ENCODE measurements at regions not wholly inside any gene's neighbourhood (a gene's known extent, or its start where the extent isn't known, plus 50 kb on each side); places are given as distances from the start of the nearest gene placed in this dataset.

- DNase-seq (ENCODE audit: low spot score), result peak; percentile 18
- no peak for TF ChIP-seq CTCF (conservative IDR thresholded peaks at IDR 0.05; ENCODE audit: low read depth)
- no peak overlapping the region for H3K27ac ChIP-seq
- ChIA-PET POLR2A (ENCODE audit: low non-redundant PET) (no interaction called here), CTCF (no interaction called here)
Observed at GRCh38 chr13:74444864-74445479, 310.8 kb upstream of the KLF12 start.

GRCh38 chr13:74444161-74444571, 310.0 kb upstream of the KLF12 start:
- peak overlapping the region; percentile 18; the same call in 1 of the 2 replicates for H3K27ac ChIP-seq
- no peak for TF ChIP-seq CTCF (conservative IDR thresholded peaks at IDR 0.05; ENCODE audit: low read depth)
- peak; percentile 52 for DNase-seq (ENCODE audit: low spot score)
- ChIA-PET CTCF (no interaction called here), POLR2A (ENCODE audit: low non-redundant PET) (interaction anchor here (0.6 kb wide), 1 partner anchor 664 kb away, joined by 3 read pairs; no protein-coding TSS in a partner anchor)

GRCh38 chr13:74443631-74444030, 309.4 kb upstream of the KLF12 start:
- DNase-seq (ENCODE audit: low spot score), result peak; percentile 72
- no peak for TF ChIP-seq CTCF (conservative IDR thresholded peaks at IDR 0.05; ENCODE audit: low read depth)
- POLR2A ChIA-PET (ENCODE audit: low non-redundant PET), result interaction anchor here (0.6 kb wide), 1 partner anchor 664 kb away, joined by 3 read pairs; no protein-coding TSS in a partner anchor
- CTCF ChIA-PET, result no interaction called here
- no peak overlapping the region for H3K27ac ChIP-seq

DNA sequence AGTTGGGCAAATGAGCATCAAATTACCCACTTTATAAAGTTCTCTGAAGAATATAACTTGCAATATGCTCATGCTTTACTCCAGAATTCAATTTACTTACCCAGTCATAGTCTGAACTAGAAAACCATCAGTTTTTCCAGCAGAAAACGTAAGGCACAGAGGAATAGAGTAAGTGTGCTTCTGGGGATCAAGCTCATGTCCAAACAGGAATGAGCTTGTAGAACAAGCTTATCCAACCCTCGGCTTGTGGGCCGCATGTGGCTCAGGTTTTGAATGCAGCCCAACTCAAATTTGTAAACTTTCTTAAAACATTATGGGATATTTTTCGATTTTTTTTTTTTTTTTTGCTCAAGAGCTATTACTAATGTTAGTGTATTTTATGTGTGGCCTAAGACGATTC, 308.5 kb upstream of the KLF12 start:
- ChIA-PET CTCF (no interaction called here), POLR2A (ENCODE audit: low non-redundant PET) (no interaction called here)
- H3K27ac ChIP-seq, result no peak overlapping the region
- no peak for DNase-seq (ENCODE audit: low spot score)
- no peak for TF ChIP-seq CTCF (conservative IDR thresholded peaks at IDR 0.05; ENCODE audit: low read depth)

DNA sequence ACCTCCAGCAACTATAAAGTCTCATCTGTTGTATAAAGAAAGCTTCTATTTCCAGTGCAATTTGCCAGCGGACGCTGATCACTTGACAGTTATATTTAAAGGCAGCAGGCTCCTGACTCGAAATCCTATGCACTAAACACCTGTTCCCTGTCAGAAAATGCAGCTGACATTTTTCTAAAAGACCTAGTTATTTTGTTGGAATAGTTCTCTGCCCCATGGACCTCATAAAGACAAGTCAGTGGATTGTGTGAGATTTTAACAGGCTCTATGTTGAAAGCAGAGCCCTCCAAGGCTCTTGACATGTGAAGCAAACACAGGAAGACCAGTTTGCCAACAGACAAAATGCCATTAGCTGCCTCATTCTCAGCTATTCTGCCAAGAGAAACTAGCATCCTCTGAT, 304.7 kb upstream of the KLF12 start:
- TF ChIP-seq CTCF (conservative IDR thresholded peaks at IDR 0.05; ENCODE audit: low read depth), result no peak
- ChIA-PET CTCF (no interaction called here), POLR2A (ENCODE audit: low non-redundant PET) (no interaction called here)
- no peak for DNase-seq (ENCODE audit: low spot score)
- H3K27ac ChIP-seq, result no peak overlapping the region

DNA sequence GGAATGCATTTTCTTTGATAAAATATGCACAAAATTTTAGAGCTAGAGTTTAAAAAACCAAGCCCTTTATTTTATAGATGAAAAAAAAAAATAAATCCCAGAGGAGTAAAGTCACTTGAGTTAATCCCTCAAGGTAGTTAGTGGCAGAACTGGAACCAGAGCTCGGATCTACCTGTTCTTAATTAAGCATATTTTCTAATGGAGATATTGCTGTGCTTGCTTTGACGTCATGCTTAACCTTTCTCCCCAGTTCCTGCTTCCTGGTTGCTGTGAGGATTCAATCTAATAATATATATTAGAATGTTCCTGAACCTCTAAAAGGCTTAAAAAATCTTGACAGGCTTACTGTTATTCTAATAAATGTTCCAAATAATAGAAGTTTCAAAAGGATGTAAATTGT, 300.6 kb upstream of the KLF12 start:
- POLR2A ChIA-PET (ENCODE audit: low non-redundant PET), result no interaction called here
- no peak for DNase-seq (ENCODE audit: low spot score)
- CTCF ChIA-PET, result no interaction called here
- no peak overlapping the region for H3K27ac ChIP-seq
- no peak for TF ChIP-seq CTCF (conservative IDR thresholded peaks at IDR 0.05; ENCODE audit: low read depth)
